HG03439 (cell line): ENCODE measurements at regions not wholly inside any gene's neighbourhood (a gene's known extent, or its start where the extent isn't known, plus 50 kb on each side); places are given as distances from the start of the nearest gene placed in this dataset.

ENCODE experiments used
- ATAC-seq: cut with Tn5 transposase; IDR thresholded peaks from one replicate; pipeline ENCODE4 v1.9.1; 2021; ENCODE audit warnings: mild to moderate bottlenecking, moderate library complexity; ENCODE audit not compliant: unreplicated experiment

DNA sequence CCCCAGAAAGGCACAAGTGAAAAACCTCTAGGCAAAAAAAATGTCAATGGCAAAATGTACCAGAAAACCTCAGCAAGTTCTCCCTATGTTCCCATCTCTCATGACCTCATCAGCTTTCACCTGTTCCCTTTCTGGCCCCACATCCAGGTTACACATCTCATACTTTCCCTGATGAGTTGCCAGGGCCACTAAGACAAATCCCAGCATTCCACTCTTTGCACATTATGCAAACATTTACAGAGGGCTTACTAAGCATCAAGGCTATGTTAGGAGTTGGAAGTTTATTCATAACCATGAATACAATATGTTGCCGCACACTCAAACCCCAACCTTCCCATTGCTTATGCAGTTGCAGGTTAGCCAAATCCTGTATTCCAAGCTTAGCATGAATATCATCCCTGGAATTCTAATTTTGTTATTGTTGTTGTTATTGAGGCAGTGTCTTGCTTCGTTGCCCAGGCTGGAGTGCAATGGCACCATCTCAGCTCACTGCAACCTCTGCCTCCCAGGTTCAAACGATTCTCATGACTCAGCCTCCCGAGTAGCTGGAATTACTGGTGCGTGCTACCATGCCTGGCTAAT, 129.3 kb upstream of the UBE2E2 start:
- no peak for ATAC-seq

DNA sequence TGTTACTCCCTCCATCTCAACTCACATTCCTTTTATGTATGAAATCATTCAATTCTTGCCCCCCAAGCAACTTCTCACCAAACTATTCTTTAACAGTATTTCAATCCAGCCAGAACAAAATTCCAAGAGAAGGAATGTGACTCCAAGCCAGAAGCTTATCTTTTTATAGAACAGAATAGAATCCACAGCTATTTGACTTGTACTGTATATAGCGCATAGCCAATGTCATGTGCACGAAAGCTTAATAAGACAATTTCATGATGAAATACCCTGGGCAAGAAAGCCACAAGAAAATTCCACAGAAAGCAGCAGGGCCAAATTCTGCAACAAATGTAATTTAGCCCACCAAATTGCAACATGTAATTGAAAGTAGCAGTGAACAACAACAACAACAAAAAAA, 127.6 kb upstream of the UBE2E2 start:
- ATAC-seq: no peak

DNA sequence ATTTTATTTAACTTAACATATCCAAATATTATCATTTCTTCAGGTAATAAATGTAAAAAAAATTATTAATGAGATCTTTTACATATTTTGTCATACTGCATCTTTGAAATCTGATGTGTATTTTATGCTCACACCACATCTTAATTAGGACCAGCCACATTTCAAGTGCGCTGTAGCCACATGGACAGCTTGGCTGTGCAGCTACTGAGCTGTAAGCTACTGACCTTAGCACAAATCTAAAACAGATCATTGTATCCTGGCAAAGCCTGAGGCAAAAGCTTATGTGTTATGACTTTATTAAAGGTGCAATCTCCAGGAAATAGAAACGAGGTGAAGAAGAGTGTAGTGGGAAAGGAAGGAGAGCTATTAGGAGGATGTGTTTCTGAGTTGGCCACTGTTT, 126.7 kb upstream of the UBE2E2 start:
- ATAC-seq: no peak

DNA sequence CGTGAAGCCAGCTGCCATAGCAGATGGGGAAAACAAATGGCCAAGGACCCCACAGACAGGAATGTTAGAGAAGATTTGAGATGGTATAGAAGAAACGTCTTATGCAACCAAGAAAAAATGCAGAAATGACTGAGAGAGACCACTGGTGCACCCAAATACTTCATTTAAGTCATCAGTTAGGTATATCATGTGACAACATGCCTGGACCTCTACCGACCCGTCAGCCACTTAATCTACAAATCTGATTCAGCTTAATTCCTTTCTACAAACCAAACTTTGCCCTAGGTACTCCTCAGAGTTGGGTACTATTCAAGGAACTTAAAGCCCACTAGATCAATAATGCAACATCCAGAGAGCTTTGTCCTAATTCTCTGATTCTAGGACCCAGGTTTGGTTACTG, 126.0 kb upstream of the UBE2E2 start:
- no peak for ATAC-seq

DNA sequence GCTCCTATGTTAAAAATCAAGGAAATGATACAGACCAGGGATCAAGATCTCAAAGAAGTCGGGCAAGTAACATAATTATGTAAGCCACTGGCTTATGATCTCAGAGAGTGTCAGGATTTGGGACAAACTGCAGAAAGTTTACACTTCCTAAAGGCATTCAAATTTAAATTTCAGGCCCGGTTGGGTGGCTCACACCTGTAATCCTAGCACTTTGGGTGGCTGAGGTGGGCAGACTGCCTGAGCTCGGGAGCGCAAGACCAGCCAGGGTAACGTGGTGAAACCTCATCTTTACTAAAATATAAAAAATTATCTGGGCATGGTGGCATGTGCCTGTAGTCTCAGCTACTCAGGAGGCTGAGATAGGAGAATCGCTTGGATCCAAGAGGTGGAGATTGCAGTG, 124.4 kb upstream of the UBE2E2 start:
- no peak for ATAC-seq

DNA sequence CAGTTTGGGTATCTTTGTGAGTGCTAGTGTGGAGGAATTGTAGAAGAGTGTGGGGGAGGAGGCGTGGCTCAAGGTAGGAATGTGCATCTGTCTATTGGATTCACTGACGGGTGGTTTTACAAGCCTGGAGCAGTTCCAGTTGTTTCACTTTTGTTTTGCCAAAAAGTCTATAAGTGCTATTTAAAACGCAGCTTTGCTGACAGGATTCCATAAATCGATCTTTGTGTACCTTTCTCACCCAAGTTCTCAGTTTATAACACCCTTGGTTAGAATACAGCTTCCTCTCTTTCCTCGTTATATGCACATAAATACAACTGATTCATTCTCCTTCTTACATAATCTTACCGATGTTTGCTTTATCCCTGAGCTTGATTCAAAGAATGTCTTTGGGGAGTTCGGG, 123.2 kb upstream of the UBE2E2 start:
- ATAC-seq: no peak

DNA sequence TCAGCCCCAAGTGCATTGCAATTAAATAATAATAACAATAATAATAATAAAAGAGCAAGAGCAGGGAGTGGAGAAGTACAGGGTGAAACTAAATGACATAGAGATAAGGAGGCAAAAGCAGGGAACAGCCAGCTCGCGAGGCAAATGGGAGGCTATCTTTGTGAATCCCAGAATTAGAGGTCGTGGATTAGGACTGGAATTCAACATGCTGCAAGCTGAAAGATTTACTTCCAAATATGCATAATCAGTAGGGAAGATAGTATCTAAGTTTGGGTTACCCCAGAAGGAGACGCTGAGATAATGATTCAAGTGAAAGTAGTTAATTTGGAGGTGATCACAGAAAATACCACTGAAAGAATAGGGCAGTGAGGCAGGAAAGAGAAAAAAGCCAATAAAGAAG, 119.4 kb upstream of the UBE2E2 start:
- no peak for ATAC-seq

DNA sequence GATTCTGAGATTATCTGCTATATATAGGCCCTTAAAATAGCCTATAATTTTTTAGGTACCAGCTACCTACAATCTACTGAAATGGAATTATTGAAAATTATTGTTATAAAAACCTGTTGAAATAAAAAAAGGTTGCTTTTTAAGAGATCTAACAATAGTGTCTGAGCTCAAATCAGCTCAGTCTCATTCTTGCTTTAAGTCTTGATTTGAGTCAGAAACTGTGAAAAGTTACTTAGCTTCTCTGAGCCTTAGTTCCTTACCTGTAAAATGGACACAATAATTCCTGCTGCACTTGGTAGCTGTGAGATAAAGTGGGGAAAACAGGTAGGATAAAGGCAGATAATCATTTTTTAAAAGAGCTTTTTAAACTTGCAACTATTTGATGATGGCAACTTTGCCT, 118.8 kb upstream of the UBE2E2 start:
- ATAC-seq: no peak

DNA sequence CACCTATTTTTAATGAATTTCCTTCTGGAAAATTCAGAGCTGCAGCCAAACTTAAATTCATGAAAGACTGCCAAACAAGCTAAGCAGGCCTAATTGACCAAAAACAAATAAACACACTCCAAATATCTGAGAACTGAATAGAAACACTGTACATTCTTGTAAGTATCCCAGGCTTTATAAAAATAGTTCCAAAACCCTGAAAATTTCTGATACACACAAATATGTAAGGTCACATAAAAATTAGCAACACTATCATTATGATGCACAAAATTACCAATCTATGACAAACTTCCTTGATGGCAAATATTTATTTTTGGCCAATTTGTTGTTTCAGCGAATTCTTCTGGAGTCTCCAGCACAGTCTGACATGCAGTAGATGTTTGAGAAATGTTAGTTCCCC, 117.9 kb upstream of the UBE2E2 start:
- no peak for ATAC-seq

DNA sequence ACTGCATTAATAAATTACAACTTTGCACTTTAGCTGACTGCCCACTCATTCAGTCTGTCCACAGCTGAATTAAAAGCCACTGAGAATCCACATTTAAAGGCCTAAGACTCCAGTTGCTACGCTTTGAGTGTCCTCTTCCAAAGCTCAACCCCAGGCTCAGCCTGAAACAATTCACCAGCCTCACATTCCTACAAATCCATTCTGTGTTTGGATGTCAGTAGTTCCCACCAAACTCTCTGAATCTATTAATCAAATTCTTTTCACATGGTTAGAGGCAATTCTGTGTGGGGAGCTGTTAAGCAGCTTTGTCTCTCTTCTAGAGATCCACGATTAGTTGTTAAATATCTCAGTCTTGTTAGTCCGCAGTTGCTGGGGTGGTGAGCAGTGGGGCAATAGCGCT, 116.8 kb upstream of the UBE2E2 start:
- no peak for ATAC-seq

DNA sequence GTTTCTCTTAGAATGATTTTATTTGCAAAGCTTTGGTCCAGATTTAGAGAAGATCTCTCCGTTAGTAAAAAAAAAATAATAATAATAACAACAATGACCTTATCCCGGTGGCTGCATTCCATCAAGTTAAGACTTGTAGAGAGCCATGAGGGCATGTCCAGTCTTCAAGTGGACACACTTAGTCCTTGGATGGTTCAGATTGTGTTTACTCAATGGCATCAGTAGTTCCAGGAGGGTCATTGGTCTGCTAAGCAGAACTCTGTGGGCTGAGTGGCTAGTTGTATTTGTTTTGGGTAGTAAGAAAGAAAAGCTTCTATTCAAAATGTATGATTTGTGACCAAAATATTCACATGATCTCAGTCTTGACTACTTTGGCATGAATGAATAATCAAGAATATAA, 116.3 kb upstream of the UBE2E2 start:
- no peak for ATAC-seq

DNA sequence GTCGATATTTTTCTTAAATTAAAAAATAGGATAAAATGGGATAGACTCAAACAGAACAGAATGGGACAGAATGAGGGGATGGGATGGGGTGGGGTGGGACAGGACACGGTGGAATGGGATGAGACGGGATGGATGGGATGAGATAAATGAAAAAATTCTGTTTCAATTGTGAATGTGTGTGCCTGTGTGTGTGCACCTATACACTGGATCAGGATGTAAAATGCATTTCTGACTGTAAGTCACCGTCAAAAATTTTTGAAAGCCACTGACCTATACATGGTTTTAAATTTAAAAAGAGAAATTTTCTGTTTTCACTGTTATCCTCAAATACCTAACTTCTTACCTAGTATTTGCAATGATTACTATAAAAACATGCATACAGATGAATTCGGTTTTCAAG, 108.7 kb upstream of the UBE2E2 start:
- ATAC-seq: no peak

DNA sequence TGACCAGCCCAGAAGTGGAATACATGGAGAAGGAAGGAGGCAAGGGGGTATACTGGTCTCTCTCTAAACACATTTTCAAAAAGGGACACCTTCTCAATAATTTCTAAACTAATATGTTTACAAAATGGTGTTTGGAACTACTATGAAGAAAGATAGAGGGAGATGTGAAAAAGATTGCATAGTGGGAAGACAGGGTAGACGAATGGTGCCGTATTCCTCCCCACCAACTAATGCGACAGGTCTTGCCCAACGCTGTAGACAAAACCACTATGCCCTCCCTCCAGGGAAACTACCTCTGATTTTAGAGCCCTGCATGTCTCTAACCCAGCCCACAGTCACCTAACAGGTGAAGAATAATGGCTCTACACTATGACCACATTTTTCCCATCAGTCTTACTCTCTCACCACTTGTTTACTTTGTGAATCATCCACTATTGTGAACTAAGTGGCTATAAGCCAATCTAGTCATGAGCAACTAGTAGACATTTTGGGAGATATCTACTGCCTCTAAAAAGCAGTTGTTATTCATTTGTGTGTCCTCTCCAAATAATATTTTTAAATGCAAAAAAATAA, 108.2 kb upstream of the UBE2E2 start:
- no peak for ATAC-seq

DNA sequence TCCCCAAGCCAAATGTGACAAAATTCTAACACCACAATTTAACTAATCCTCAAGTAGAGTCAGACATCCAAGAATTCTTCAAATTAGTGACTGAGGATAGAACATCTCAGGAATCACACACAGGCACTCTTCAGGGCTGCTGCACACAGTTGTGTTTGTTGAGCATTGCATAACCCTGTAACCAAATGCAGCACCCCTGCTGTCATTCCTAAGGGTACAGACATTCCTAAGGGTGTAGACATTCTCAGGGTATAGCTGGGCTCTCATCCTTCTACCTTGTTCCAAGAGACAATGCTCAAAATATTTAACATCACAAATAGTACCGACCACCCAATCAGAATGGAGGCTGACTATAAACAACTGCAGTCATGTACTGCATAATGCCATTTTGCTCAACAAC, 107.1 kb upstream of the UBE2E2 start:
- no peak for ATAC-seq

DNA sequence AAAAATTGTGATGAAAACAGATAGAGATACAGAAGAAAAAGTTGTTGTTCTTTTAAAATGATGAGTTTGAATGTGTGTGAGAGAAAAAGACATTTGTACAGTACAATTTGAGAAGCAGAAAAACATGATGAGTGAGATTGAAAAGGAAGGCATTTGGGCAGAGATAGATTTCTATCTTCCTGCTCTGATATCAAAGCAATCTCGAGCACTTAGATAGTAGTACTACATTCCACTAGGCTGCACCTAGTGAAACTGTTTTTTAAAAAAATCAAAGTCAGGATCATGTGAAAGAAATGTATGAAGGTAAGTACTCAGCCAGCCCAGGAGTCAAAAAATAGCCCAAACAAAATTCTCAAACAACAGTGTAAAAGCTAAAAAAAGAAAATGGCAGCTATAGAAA, 104.1 kb upstream of the UBE2E2 start:
- ATAC-seq: no peak

DNA sequence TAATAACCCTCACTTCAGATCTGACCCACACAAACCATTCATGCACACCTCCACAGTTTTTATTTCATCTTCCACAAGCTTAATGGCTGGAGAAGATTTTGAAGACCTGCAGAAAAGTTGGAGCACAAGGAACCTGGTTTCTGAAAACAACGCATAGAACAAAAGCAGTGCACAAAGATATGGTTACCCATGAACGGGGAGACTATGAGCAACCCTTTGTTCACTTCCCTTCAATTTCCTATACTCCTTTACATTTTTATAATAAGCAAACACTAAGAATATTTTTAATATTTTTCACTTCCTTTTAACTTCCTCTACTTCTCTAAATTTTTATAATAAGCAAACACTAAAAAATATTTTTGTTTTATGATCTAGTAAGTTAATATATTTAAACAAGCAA, 103.5 kb upstream of the UBE2E2 start:
- no peak for ATAC-seq

DNA sequence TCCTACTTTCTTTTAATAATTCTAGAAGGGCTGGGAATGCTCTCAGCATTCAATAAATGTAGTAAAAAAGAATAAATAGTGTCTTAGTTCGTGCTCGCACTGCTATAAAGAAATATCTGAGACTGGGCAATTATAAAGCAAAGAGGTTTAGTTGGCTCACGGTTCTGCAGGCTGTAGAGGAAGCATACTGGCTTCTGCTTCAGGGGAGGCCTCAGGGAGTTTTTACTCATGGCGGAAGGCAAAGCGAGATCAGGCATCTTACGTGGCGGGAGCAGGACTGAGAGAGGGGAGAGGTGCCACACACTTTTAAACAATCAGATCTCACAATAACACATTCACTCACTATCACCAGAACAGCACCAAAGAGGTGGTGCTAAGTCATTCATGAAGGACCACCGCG, 103.0 kb upstream of the UBE2E2 start:
- ATAC-seq: no peak

DNA sequence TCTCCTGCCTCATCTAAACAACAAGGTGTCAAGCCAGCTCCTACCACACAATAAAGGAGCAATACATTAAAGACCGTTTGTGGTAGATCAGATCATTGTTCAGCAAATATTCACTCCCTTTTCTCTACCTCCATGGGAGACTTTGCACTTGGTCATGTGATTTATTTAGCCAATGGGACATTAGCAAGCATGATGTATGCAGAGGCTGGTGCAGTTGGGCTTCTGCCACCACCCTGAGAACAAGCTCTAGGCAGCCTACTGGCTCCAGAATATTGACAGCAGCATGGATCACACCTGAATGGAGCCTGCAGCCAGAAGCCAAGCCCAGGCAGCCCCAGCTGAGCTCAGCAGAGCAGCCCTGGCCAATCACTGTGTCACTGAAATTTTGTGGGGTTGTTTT, 99.4 kb upstream of the UBE2E2 start:
- ATAC-seq: no peak

DNA sequence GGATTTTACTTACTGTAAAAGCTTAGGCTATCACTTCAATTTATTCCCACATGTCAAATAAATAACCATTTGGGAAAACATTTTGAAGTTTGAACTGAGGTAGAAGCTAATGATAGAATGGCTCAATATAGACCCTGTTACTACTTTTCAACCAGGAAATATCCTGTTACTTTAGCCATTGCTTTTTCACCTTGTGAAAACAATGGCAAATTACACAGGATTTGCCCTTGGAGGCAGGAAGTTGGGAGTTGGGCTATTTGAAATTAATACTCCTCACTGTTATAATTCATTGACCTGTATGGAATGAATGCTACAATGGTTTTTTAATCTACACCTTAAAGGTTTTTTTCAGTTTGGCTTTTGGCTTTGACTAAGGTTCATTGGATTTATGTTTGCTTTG, 98.1 kb upstream of the UBE2E2 start:
- ATAC-seq: no peak

DNA sequence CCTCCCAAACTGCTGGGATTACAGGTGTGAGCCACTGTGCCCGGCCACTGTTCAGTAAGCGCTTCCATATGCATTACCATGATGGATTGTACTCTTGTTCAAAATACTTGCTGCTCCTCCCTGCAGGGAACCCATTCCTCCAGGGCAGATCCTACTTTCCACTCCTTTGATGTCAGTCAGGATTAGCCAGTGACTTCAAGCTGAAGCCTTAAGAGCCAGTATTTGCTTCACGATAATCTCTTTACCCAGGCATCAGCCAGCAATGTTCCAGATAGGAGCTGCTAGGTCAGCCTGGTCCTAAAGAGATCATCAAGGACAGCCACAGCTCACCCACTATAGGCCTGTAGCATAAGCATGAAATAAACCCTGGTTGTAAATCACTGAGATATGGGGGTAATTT, 96.5 kb upstream of the UBE2E2 start:
- no peak for ATAC-seq

DNA sequence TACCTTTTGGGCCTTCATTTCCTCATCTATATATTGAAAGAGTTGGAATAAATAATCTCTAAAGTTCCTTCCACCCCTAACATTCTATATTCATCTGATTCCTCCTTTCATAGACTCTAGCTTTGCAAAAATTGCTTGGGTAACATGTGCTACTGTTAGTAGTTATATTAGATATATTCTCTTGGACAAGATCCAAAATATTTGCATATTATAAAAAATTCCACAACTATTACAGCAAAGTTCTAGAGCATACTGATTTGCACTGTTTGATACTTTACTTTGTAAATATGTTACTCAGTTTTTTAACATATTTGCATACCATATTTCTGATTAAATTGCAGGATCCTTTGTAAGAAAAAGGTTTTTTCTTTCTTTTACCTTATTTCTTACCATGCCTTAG, 95.9 kb upstream of the UBE2E2 start:
- no peak for ATAC-seq

DNA sequence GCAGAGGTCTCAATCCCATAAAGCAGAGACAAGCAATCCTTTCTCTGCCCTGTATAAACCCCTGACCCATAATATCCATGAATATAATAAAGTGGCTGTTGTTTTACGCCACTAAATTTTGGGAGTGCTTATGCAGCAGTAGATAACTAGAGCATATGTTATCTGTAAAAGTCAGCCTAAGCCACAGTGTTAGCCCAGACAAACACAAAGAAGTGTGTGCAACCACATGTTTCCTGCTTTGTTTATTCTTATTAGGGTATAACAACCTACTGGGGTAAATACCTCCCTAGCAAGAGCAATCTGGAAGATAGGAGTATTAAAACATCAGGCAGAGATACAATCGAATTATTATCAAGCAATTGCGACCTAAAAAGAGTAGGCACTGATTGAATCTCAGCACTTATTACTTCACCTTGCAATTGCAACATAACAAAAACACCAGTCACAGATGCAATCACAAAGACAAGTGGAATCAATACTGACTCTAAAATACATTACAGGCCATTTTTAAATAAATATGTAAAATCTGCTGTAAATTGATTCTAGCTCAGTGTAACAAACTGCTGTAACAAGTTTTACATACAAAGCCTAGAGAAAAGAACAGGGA, 94.6 kb upstream of the UBE2E2 start:
- ATAC-seq: no peak

DNA sequence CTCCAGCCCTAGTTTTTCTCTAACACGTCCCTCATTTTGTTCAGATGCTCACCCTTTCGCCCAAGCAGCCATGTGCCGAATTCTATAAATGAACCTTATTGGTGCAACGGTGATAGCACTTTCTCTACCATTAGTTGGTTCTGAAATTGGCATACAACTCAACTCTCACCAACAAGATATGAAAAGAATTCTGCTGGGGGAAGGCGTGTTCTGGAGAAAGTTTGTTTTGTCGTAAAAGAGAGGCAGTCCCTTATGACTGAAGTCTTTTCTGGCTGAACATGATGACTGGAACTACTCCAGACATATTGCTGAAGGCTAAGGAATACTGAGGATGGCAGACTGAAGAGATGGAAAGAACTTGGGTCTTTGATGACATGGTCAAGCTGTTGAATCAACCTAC, 91.8 kb upstream of the UBE2E2 start:
- ATAC-seq: no peak
